HepG2 (cell line): ENCODE measurements at regions not wholly inside any gene's neighbourhood (a gene's known extent, or its start where the extent isn't known, plus 50 kb on each side); places are given as distances from the start of the nearest gene placed in this dataset.

Source experiments
- ATAC-seq: fragments of 200-7000 bp; cut with Tn5 transposase; 3 replicates; pipeline ENCODE4 v1.9.1; 2020; ENCODE audit warnings: mild to moderate bottlenecking, moderate library complexity
- BruUV-seq: library from RNA; stranded (reverse); fragments of 400-500 nt; replicated peaks from 2 replicates; lab custom pipeline; 2021; lab: Mats Ljungman, UMichigan
- CTCF ChIA-PET: fragments of 300-600 bp; formaldehyde crosslinking; extraction: SDS; loops from one replicate; lab custom pipeline; 2021; ENCODE audit warnings: low total read pairs, inconsistent platforms, low intra/inter-chr PET ratio; lab: Yijun Ruan, JAX
- POLR2A ChIA-PET: fragments of 350-600 bp; sonication (Branson Sonifier 250); formaldehyde crosslinking; loops from one replicate; lab custom pipeline; 2020; ENCODE audit warnings: antibody characterized with exemption, inconsistent platforms; lab: Yijun Ruan, JAX
- DNase-seq: peaks from one replicate; pipeline ENCODE4 v3.0.0-alpha.2; 2015; ENCODE audit warnings: low spot score
- FAIRE-seq: peaks from 3 replicates; lab custom pipeline; 2011; peaks lifted over from hg19 to GRCh38; lab: Jason Lieb, UNC
- H2AFZ ChIP-seq: one replicate; pipeline ENCODE4 v1.6.1; 2011; ENCODE audit warnings: low read length, inconsistent platforms
- H3K27ac ChIP-seq: fragments of 300-600 bp; 3 replicates; pipeline ENCODE4 v1.8.0; 2011; ENCODE audit warnings: mixed run types, mild to moderate bottlenecking, mixed read lengths, low read length, inconsistent platforms; ENCODE audit not compliant: insufficient read depth; ENCODE audit errors: extremely low read length
- H3K27me3 ChIP-seq, 2 experiments: fragments of 200-600 bp in 1 of 2; 2 replicates in 1 of 2; 3 replicates in 1 of 2; pipeline versions ENCODE4 v1.6.0 to v1.8.0; 2011; ENCODE audit warnings: low read length in 2 of 2, mild to moderate bottlenecking in 2 of 2, moderate library complexity in 2 of 2, inconsistent platforms in 1 of 2; ENCODE audit not compliant: insufficient read depth in 2 of 2, control insufficient read depth in 1 of 2
- H3K36me3 ChIP-seq, 2 experiments: fragments of 200-600 bp in 1 of 2; replicated peaks in 1 of 2; 2 replicates in 1 of 2; 3 replicates in 1 of 2; pipeline versions ENCODE4 v1.5.1 to v1.8.0; 2011; ENCODE audit warnings: low read length in 2 of 2, inconsistent platforms in 1 of 2; ENCODE audit not compliant: insufficient read depth in 2 of 2, control insufficient read depth in 1 of 2
- H3K4me1 ChIP-seq: 2 replicates; pipeline ENCODE4 v1.5.1; 2012; ENCODE audit warnings: low read length, inconsistent platforms; ENCODE audit not compliant: insufficient read depth
- H3K4me2 ChIP-seq: 2 replicates; pipeline ENCODE4 v1.6.0; 2011; ENCODE audit warnings: low read depth, low read length, inconsistent platforms
- H3K4me3 ChIP-seq, 3 experiments: fragments of 200-600 bp in 1 of 3; sonication (generic), shearing (Covaris generic) in 1 of 3; replicated peaks in 1 of 3; 2 replicates each; pipeline ENCODE4 v1.5.1; 2011 to 2016; ENCODE audit warnings: low read length in 3 of 3, inconsistent platforms in 2 of 3, low read depth in 2 of 3, mild to moderate bottlenecking in 2 of 3, control low read depth in 1 of 3, mixed read lengths in 1 of 3; ENCODE audit not compliant: insufficient read depth in 1 of 3
- H3K79me2 ChIP-seq: one replicate; pipeline ENCODE4 v1.6.1; 2011; ENCODE audit warnings: low read length, inconsistent platforms; ENCODE audit not compliant: insufficient read depth
- H3K9ac ChIP-seq: 2 replicates; pipeline ENCODE4 v1.6.0; 2011; ENCODE audit warnings: mild to moderate bottlenecking, low read depth, low read length, inconsistent platforms; ENCODE audit not compliant: insufficient read depth
- H3K9me3 ChIP-seq: 2 replicates; pipeline ENCODE4 v1.5.1; 2012; ENCODE audit warnings: mild to moderate bottlenecking, low read length
- H4K20me1 ChIP-seq: 2 replicates; pipeline ENCODE4 v1.6.0; 2011; ENCODE audit warnings: inconsistent platforms, mild to moderate bottlenecking, low read length, moderate library complexity; ENCODE audit not compliant: insufficient read depth
- CREB1 ChIP-seq, 2 experiments: fragments of 450-650 bp in 1 of 2; IDR thresholded peaks; 2 replicates each; pipeline ENCODE4 v1.6.1; 2016 to 2017; ENCODE audit warnings: control low read depth in 1 of 2, mild to moderate bottlenecking in 1 of 2, missing compliant biosample characterization in 1 of 2, missing genetic modification characterization in 1 of 2
- NFYB ChIP-seq: sonication (generic); formaldehyde crosslinking; IDR thresholded peaks from 2 replicates; pipeline ENCODE4 v1.4.0; 2020; ENCODE audit warnings: missing genetic modification reagents
- ZNF317 ChIP-seq: sonication (generic); formaldehyde crosslinking; IDR thresholded peaks from 2 replicates; pipeline ENCODE4 v1.5.0; 2020; ENCODE audit warnings: mild to moderate bottlenecking, missing genetic modification reagents
- WGBS: methylation state at CpG from one replicate; pipeline ENCODE4 v1.1.6; 2017; ENCODE audit warnings: low lambda C conversion rate; 5-methylcytosine and 5-hydroxymethylcytosine counted together
- in situ Hi-C: cut with HindIII; loops from 2 replicates; pipeline ENCODE4 v1.10.0; 2017; ENCODE audit warnings: low pct_unique_long_range_greater_than_20kb; ENCODE audit not compliant: extremely low pct_ligation_motif_present
- intact Hi-C: fragments of 100-400 bp; cut with micrococcal nuclease; formaldehyde crosslinking; loops from one replicate; pipeline ENCODE4 v1.10.0; 2022; ENCODE audit not compliant: unreplicated experiment

DNA sequence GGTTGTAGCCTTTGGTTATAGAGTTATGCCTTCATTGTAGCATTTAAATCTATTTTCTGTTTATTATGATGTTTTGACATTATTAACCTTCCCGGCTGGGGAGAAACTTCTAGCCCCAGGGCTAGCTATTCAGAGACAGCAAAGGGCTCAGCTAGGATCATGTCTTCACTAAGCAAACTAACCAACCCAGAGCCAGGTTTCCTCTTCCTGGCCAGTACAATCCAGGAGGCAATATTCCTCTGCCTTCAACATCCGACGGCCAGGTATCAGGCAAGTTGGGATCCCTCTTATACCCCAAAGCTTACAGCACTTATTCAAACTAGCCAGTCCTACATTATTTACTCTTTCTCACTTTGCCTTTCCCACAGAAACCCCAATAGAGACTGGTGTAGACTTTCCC, 1060.7 kb upstream of the GHITM start:
- in situ Hi-C loops (no loop called here), intact Hi-C loops (no loop called here)
- H3K4me1 ChIP-seq, result no peaks in the 10 kb centered on the region
- H3K4me3 ChIP-seq, result no peak overlapping the region
- H4K20me1 ChIP-seq, result no peaks in the 10 kb centered on the region
- BruUV-seq, result no TSS peak
- H3K27ac ChIP-seq, result no peak overlapping the region
- POLR2A ChIA-PET, result no interaction called here
- H3K9me3 ChIP-seq, result peaks cover 88% of the 10 kb centered on the region
- H2AFZ ChIP-seq, result no peak overlapping the region
- ATAC-seq, result no peak
- TF ChIP-seq CREB1 (IDR thresholded peaks at IDR 0.05), result no peak
- no peak for TF ChIP-seq CREB1 (CRISPR knock-in tag; IDR thresholded peaks at IDR 0.05)
- H3K36me3 ChIP-seq, result no peaks in the 10 kb centered on the region
- no peak overlapping the region for H3K4me2 ChIP-seq
- FAIRE-seq, result no peak
- no peak for DNase-seq
- no peaks in the 10 kb centered on the region for H3K79me2 ChIP-seq
- CTCF ChIA-PET, result no interaction called here
- WGBS, result 0% methylated on average over 3 of the region's 3 CpGs
- H3K9ac ChIP-seq, result no peak overlapping the region
- H3K27me3 ChIP-seq, result no peaks in the 10 kb centered on the region

DNA sequence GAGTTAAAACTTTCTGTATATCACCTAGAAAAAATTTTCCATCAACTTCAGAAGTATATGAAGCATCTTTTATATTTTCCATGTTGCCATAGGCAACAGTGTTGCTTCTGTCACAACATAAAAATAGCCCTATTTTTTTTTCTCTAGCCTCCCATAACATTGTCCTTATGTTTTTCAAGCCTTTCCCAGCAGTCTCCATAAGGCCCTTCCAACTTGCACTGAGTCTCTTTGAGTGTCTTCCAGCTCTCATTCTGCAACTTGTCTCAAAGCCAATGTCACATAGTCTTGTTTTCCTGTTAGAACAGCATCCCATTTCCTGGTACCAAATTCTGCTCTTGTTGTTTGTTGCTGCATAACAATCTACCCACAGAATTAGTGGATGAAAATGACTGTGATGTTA, 1055.5 kb upstream of the GHITM start:
- Histone ChIP-seq H3K9ac (no peak overlapping the region), H3K4me1 (no peaks in the 10 kb centered on the region), H3K9me3 (peaks cover 81% of the 10 kb centered on the region), H3K36me3 (no peaks in the 10 kb centered on the region), H4K20me1 (no peaks in the 10 kb centered on the region), H2AFZ (no peak overlapping the region), H3K4me3 (no peak overlapping the region), H3K4me2 (no peak overlapping the region), H3K27ac (no peak overlapping the region), H3K27me3 (no peaks in the 10 kb centered on the region), H3K79me2 (no peaks in the 10 kb centered on the region)
- ChIA-PET CTCF (no interaction called here), POLR2A (no interaction called here)
- no peak for FAIRE-seq
- in situ Hi-C loops, result no loop called here
- BruUV-seq, result no TSS peak
- no peak for ATAC-seq
- TF ChIP-seq NFYB (CRISPR knock-in tag) (no peak), ZNF317 (CRISPR knock-in tag) (no peak)
- intact Hi-C loops, result no loop called here
- DNase-seq, result no peak
